ENCODE measurements at regions not wholly inside any gene's neighbourhood (a gene's known extent, or its start where the extent isn't known, plus 50 kb on each side); places are given as distances from the start of the nearest gene placed in this dataset.

DNA sequence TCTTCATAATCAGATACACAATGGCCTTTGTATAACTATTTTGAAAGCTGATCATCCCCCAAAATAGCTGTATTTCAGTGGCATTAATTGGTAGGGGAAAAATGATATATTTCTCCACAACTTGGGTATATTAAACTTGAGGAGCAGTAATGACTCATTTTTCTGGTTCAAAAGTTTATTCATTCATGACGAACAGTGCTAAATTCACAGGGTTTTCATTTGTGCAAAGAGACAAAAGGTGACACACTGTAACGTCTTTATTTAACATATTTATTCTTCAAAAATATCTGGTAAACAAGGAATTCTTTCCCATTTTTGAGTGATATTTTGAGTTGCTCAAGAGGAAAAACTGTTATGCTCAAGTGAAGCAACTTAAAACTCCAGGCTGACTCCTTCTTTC, 415.5 kb upstream of the SOX5 start:
- TF ChIP-seq CTCF (conservative IDR thresholded peaks at IDR 0.05; ENCODE audit: low read depth, low read length) (no peak), EZH2 (IDR thresholded peaks at IDR 0.05; ENCODE audit: low read length, unreplicated experiment) (no peak)

All from PC-3 (cell line).